Skin of body (tissue), 1 donor: ENCODE measurements at regions not wholly inside any gene's neighbourhood (a gene's known extent, or its start where the extent isn't known, plus 50 kb on each side); places are given as distances from the start of the nearest gene placed in this dataset.
A peak's percentile ranks its signal among the peaks of the same experiment; 100 is the strongest.
"Not testable (repeated sequence)": the region's sequence is repeated elsewhere in the genome, so short reads cannot be mapped to it uniquely, and the experiment has no call there.

Experiments
- DNase-seq: peaks from one replicate; lab custom pipeline; 2025; lab: John Stamatoyannopoulos, UW

DNA sequence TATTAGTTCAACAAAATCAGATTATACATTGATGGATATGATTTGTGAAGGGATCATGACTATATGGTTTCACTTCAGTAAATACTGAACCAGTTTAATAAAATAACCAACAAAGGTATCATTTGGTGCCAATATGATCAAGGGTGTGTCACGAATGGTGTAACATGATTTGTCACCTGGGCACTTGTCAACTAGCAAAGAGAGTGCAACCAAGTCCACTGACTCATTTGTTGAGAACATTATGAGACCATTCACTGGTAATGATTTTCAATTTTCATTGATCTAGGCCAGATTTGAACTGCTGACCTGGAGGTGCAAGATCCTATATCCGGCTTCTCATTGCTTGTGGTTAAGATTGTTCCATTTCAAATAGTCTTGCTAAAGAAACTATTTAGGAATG, 1037.9 kb downstream of the ROBO2 start:
- DNase-seq = no peak

DNA sequence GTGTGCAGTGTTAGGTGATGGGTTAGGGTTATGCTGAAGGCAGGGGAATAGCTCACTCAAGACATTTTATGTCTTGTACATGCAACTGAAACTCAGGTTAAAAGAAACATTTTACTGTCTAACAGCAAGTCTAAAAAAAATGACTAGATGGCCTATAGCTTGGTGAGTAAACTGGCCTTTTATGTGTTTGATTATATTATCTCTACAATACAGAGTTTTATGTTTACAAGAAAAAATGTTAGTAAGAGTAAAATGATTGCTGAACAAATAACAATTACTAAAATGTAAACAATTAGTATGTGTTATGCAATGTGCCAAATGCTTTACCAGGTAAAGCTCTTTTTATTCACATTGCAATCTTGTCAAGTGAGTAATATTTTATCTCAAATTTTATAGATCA, 1039.6 kb downstream of the ROBO2 start:
- no peak for DNase-seq

DNA sequence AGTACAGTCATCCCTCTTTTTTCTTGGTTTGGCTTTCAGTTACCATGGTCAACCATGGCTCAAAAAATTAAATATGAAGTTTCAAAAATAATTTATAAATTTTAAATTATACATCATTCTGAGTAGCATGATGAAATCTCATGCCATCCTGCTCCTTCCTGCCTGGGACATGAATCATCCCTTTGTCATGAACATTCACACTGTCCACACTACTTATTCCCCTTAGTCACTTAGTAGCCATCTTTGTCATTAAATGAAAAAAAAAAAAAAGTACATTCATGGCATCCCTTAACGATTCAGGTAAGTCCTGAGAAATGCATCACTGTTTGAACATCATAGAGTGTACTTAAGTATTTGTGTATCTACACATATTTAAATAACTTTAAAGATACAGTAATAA, 1046.3 kb downstream of the ROBO2 start:
- no peak for DNase-seq

DNA sequence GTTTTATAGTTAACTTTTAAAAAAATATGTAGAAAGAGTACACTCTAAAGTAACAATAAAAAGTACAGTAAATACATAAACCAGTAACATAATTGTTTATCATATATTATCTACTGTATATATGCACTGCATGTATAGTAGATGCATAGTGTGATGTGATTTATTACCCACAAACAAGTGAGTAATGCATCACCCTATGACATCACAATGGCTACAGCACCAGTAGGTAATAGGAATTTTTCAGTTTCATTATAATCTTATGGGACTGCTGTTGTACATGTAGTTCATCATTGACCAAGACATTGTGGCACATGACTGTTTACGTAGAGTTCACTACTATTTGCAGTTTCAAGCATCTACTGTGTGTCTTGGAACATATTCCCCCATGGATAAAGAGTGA, 1047.2 kb downstream of the ROBO2 start:
- DNase-seq = no peak

DNA sequence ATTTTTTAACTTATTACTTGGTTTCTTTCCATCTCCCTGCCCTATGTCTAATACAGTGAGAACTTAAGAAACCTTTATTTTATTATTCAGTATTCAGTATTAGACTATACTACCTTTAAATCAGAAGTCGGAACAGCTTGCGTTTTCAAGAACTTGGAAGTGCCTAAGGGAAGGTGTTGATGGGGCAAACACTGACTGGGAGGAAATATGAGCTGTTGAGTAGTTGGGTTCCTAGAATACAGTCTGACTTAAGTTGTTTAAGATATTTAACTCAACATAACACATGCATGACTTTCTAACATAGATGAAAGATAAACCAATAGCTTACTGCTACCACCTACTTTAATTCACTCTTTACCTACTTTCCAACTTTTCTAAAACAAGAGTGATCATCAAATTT, 1048.1 kb downstream of the ROBO2 start:
- DNase-seq = no peak

DNA sequence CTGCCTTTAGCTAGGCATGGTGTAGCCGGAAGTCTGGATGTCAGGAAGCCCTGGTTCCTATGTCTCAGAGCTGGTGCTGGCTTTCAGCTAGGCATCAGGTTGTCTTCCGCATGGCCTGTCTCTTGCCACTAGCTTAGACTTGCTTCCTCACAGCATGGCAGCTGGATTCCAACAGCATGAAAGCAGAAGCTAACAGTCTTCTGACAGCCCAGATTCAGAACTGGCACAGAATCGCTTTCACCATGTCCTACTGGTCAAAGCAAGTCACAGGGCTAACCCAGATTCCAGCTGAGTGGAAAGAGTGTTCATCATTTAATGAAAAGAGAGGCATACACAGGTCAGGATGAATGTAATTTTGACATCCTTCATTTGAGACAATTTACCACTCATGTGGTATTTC, 1050.5 kb downstream of the ROBO2 start:
- no peak for DNase-seq

DNA sequence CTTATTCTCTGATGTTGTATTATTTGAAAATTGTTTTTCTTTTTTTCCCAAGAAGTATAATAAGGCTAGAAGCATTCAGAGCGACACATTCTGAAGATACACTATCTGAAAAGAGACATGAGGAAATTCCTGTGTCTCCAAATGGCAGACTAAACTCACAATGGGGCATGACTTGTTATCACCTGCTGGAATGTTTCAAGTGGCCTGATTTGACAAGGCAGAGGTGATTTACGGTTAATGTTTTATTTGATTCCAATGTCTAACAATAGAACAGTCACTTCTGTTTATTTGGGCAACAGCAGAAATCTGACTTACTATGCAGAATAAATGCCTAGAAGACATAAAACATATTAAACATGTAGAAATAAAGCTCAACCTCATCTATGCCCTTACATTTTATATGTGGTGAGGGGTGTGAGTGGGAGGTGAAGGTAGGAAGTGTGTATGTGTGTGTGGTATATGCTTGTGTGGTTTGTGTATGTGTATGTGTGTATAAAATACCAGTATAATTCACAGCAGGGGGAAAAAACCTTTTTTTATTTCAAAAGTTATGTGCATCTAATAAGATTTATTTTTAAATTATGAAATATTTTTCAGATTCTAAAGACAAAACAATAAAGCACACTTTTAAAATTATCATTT, 1051.7 kb downstream of the ROBO2 start:
- no peak for DNase-seq

DNA sequence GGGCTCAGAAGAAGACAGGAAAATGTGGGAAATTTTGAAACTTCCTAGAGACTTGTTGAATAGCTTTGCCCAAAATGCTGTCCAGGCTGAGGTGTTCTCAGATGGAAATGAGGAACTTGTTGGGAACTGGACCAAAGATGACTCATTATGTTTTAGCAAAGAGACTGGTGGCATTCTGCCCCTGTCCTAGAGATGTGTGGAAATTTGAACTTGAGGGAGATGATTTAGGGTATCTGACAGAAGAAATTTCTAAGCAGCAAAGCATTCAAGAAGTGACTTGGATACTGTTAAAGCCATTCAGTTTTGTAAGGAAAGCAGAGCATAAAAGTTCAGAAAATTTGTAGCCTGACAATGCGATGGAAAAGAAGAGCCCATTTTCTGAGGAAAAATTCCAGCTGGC, 1052.7 kb downstream of the ROBO2 start:
- DNase-seq = not testable (repeated sequence)

DNA sequence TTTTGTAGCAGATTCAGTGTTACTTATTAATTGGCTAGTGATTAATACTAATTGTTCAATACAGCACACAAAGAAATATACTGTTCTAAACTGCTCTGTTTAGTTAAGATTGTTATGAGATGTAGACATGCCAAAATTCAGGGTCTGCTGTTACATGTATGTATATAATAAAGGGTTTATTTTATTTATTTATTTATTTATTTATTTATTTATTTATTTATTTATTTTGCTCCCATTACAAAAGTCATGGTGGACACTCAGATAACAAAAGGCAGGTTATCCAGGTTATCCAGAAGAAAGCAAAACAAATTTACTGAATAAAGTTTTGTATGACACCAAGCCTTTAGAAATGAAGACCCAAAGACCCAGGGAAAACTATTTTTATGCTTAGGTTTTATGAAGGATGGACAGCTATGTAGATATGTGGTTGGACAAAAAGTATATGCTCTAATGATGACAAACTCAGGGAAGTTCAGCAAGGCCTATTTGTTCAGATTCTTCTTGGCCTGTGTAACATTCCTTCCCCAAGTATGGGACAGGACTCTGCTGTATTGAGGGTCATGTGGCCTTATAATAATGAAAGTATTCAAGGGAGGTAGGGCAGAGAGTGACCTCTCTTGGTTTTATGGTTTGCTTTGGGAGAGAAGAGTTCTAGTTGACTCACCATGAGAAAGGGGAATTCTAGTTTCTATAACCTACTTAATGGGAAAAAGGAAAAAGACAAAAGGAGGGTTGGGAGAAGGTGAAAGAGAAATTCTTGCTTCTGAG, 1056.8 kb downstream of the ROBO2 start:
- no peak for DNase-seq

DNA sequence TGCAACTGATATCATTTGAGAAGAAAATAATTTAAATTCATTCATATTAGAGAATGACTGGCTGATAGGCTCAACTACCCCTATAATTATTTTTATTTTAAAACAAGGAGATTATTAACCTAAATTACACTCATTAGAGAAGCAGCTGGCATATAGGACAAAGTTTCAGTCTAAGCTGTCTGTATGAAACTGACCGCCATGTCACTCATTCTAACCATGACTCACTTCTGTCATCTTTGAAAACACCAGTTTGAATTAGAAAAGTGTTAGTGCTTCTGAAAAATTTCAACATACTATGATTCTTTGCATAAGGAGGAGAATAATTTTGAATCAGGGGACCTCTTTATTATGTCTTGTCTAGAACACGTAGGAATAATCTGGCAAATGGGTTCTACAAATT, 1058.5 kb downstream of the ROBO2 start:
- no peak for DNase-seq

DNA sequence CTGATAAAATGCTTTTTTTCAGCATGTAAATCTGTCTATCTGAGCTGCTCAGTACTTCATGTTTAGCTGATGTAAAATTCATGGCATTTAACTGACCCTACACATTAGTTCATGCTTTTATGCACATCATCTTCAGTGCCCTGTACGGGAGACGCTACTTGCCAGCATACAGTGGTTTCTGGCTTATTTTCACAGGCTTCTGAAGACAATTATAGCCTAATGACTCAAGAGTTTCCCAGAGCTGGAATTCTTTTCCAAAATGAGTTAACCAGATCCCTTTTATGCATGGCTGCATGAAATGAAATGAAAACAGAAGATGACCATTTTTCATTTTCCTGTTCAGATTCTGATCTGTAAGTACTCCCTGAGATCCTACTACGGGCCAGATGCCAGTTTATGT, 1061.5 kb downstream of the ROBO2 start:
- peak; percentile 66 for DNase-seq

DNA sequence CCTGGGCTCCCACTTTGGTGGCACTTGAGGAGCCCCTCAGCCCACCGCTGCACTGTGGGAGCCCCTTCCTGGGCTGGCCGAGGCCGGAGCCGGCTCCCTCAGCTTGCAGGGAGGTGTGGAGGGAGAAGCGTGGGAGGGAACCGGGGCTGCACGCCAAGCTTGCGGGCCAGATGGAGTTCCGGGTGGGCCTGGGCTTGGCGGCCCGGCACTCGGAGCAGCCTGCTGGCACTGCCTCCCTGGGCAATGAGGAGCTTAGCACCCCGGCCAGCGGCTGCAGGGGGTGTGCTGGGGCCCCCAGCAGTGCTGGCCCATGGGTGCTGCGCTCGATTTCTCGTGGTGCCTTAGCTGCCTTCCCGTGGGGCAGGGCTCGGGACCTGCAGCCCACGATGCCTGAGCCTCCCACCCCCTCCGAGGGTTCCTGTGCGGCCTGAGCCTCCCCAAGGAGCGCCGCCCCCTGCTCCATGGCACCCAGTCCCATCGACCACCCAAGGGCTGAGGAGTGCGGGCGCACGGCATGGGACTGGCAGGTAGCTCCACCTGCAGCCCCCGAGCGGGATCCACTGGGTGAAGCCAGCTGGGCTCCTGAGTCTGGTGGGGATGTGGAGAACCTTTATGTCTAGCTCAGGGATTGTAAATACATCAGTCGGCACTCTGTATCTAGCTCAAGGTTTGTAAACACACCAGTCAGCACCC, 1068.5 kb downstream of the ROBO2 start:
- not testable (repeated sequence) for DNase-seq

DNA sequence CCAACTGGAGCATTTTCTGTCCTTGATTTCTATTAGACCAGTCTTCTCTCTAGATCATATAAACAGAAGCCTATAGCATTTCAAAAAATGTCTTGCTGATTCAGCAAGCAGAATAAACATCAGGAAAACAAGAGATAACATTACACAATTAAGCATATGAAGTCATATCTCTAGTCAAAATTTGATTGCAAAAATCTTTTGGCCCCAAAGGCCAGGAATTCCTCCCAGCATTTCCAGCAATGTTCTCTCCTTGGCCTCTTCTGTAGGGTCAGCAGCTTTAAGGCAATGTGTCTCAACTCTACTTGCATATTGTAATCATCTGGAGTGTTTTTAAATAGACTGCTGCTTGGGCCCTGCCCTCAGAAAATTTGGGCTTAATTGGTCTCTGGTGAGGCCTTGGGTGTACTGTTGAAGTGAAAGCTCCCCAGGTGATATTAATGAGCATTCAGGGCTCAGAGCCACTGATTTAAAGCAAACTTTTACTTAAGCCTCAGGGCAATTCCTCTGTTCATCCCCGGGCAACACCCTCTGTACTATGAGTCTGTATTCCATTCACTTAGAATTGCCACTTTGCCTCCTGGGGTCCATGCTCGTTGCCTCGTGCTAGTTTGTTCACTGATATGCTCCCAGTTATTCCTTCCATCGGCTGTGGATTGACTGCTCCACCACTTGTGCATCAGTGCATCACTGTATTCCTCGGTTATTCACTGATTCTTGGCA, 1072.6 kb downstream of the ROBO2 start:
- DNase-seq = peak; percentile 5

DNA sequence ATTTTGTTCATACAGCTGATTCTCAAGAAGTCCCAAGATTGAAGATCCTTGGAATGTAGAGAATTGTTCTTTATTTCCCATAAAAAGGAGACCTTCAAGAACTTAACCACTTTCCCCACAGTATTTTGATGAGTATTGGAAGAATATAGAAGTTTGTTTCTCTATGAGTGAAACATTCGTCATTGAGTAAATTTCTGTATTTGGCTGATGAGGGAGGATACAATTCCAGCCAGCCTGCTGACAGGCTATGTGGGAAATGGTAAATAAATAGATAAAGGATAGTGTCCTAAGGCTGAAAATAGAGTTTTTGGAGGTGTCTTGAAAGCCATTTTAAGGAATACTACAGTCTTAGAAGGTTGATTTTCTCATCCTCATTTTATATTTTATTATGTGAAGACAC, 1076.1 kb downstream of the ROBO2 start:
- DNase-seq = no peak

DNA sequence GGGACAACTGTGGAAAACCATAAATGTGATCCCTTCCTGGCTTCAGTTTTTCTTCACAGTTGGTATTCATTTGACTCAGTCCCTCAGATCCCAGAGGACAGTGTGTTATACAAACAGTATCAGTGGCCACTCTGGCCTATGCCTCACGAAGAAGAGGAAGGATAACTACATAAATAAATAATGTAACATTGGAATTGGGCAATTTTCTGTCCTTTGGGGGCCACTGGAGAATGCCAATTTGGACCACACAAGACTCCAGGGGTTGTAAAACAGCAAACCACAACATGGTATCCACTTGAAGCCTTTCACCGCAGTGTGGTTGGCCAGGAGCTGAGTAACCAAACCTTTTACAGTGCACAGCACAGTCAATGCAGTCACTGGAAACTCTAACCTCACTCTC, 1077.0 kb downstream of the ROBO2 start:
- DNase-seq = no peak

DNA sequence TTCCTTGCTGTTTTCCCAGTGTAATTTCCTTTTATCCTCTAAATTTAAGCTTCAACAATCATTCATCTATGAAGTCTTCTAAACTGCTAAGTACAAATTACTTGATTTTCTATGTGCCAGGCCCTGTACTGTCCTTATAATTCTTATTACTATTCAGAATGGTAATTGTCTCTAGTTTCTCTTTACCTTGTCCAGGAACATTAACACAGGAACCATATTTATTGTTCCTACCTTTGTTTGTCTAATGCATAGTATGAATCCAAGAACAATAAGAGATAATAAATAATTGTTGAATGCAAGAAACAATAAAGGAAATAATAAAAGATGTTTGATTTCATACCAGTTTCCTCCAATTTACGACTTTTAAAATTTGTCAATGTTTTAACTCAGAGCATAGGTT, 1083.2 kb downstream of the ROBO2 start:
- DNase-seq = no peak

DNA sequence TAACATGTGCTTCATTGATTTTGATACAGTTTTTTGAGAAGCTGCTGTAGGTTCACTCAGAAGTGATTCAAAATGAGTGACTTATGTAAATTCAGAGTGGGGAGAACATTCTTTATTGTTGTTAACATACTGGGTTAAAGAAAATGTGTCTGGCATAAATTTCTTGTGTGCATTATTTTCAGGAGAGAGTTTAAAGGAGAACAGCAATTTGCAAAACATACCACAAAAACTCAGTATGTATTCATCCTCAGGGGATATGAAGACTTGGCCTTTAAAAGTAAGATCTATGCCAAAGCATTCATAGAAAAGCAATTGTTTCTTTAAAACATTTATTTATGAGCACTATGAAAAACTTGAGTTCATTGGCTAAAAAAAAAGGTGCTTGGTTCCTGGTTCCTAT, 1089.8 kb downstream of the ROBO2 start:
- peak; percentile 69 for DNase-seq

DNA sequence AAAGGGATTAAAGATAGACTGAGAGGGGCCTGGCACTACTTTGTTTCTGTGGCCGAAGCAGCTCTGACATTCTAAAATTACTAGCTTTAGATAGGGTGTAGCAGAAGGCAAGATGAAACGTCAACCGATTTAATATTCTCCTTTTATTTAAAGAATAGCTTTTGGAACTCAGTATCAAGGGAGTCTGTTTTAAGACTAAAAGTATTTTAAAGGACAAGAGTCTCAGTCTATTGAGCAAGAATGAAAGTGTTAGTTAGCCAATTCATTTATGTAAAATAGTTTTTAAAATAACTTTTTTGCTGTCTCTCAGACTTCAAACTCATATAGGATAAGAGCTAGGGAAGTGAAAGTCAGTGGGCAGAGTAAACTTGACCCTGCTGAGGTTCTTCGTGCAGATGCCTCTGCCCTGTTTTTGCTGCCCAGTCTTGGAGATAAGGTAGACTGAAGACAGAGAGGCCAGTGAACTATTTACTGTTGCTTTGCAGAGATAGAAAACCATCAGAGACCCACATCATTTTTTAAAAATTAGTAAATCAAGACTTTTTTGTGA, 1090.9 kb downstream of the ROBO2 start:
- DNase-seq = no peak

DNA sequence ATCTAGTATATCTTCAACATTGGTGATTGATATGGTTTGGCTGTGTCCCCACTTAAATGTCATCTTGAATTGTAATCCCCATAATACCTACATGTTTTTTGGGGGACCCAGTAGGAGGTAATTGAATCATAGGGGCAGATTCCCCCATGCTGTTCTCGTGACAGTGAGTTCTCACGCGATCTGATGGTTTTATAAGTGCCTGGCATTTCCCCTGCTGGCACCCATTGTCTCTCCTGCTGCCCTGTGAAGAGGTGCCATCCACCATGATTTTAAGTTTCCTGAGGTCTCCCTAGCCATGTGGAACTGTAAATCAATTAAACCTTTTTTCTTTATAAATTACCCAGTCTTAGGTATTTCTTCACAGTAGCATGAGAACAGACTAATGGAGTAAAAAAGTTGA, 1094.6 kb downstream of the ROBO2 start:
- no peak for DNase-seq

DNA sequence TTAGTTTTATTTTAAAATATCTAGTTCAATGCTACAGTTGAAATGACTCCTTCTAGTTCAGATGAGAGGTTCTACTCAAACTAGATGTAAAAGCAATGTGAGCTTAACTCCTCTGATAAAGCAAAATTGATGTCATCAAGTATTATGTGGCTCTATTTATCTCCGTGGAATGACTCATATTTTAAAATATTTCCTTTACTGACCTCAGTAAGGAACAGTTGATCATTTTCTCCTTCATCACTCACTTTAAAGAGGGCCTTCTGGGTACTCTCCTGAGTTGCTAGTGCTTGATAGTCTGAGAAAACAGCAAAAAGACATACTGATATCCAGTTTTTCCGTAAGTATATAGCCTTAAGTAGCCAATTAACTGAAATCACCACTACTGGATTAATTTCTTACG, 1099.3 kb downstream of the ROBO2 start:
- DNase-seq = no peak

DNA sequence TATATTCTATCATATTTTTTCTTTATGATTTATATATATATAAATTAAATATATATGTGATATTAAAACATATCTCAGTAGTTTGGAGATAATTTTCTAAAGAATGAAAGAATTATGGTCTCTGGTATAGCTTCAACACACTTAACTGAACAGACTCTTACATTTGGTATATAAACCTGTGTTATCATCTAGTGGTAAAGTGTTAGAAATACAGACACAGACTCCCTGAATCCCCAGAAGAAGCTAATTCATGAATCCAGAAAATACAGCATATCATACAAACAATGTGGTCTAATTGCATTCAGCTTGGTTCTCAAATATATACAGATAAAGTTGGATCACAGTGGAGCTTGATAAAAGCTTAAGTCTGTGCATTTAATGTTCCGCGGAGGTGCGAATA, 1100.4 kb downstream of the ROBO2 start:
- no peak for DNase-seq

DNA sequence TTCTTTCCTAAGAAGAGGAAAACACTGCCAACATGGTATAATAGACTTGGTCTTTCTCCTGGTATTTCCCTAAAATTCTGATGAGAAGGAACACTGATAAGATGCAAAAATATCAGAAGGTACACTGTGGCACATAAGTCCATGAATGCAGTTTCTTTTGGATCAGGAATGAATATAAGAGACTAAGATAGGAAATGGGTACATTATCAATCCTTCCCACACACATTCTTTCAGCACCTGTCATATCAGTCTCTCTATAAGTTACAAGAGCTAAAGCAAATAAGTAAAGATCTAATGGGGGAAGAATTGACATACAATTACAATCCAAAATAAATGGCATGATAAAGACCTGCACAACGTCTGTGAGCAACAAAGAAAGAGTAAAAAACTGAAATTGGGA, 1101.0 kb downstream of the ROBO2 start:
- DNase-seq = no peak
